ENCODE measurements at regions not wholly inside any gene's neighbourhood (a gene's known extent, or its start where the extent isn't known, plus 50 kb on each side); places are given as distances from the start of the nearest gene placed in this dataset.

GRCh38 chr21:17979763-17980162 lies 160.6 kb upstream of the C21orf91 start:
- DNase-seq (ENCODE audit: low spot score), result no peak

GRCh38 chr21:17978895-17979294 lies 159.7 kb upstream of the C21orf91 start:
- no peak for DNase-seq (ENCODE audit: low spot score)

GRCh38 chr21:17976691-17977090 lies 157.5 kb upstream of the C21orf91 start:
- no peak for DNase-seq (ENCODE audit: low spot score)

- no peak for DNase-seq (ENCODE audit: low spot score)
Observed at GRCh38 chr21:17976139-17976538, 157.0 kb upstream of the C21orf91 start.

GRCh38 chr21:17967319-17967718 lies 148.2 kb upstream of the C21orf91 start:
- DNase-seq (ENCODE audit: low spot score), result no peak

- no peak for DNase-seq (ENCODE audit: low spot score)
Observed at GRCh38 chr21:17964716-17965115, 145.6 kb upstream of the C21orf91 start.

- DNase-seq (ENCODE audit: low spot score), result no peak
Observed at GRCh38 chr21:17964199-17964598, 145.0 kb upstream of the C21orf91 start.

GRCh38 chr21:17950591-17950990 lies 131.4 kb upstream of the C21orf91 start:
- DNase-seq (ENCODE audit: low spot score), result no peak

- DNase-seq (ENCODE audit: low spot score), result no peak
Observed at GRCh38 chr21:17949421-17949820, 130.3 kb upstream of the C21orf91 start.

- no peak for DNase-seq (ENCODE audit: low spot score)
Observed at GRCh38 chr21:17947531-17947930, 128.4 kb upstream of the C21orf91 start.

GRCh38 chr21:17931080-17931479 lies 111.9 kb upstream of the C21orf91 start:
- DNase-seq (ENCODE audit: low spot score), result no peak

GRCh38 chr21:17930093-17930492 lies 110.9 kb upstream of the C21orf91 start:
- no peak for DNase-seq (ENCODE audit: low spot score)

GRCh38 chr21:17929510-17929909 lies 110.4 kb upstream of the C21orf91 start:
- no peak for DNase-seq (ENCODE audit: low spot score)

- DNase-seq (ENCODE audit: low spot score), result peak; percentile 65
Observed at GRCh38 chr21:17925899-17926298, 106.7 kb upstream of the C21orf91 start.

GRCh38 chr21:17925000-17925610 lies 105.9 kb upstream of the C21orf91 start:
- peak; percentile 70 for DNase-seq (ENCODE audit: low spot score)

- no peak for DNase-seq (ENCODE audit: low spot score)
Observed at GRCh38 chr21:17921579-17922530, 102.7 kb upstream of the C21orf91 start.

- no peak for DNase-seq (ENCODE audit: low spot score)
Observed at GRCh38 chr21:17915976-17916375, 96.8 kb upstream of the C21orf91 start.

GRCh38 chr21:17911628-17912027 lies 92.5 kb upstream of the C21orf91 start:
- DNase-seq (ENCODE audit: low spot score), result no peak

GRCh38 chr21:17903929-17904639 lies 84.9 kb upstream of the C21orf91 start:
- no peak for DNase-seq (ENCODE audit: low spot score)

GRCh38 chr21:17903029-17903806 lies 84.1 kb upstream of the C21orf91 start:
- peak; percentile 86 for DNase-seq (ENCODE audit: low spot score)

- DNase-seq (ENCODE audit: low spot score), result no peak
Observed at GRCh38 chr21:17901458-17902079, 82.4 kb upstream of the C21orf91 start.
